ENCODE measurements at regions not wholly inside any gene's neighbourhood (a gene's known extent, or its start where the extent isn't known, plus 50 kb on each side); places are given as distances from the start of the nearest gene placed in this dataset.

DNA sequence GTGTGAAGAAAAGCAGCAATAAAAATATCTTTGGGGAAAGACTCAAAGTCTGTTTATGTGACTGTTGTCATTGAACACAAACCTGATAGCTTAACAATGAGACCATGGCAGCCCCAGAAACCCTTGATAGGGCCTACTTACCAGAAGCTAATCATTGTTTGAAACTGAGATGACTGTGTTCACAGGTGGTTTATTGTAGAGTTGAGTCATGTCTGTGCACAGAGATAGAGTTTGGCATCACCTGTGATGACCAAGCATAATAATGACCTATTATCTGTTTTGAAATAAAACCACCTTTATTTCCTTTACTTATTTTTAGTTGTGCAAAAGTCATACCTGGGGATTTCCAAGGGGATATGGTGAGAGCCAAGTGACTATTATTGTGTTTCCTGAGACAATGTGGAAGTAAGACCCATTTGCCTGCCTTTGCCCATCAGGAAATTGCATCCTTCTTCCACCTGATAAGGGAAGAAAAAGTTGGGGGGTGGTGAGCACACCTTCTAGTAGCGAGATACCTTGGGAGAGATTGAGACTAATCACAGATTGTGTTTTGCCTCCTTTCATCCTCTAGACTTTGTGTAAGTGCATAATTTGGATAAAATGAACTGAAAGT, 456.9 kb upstream of the JAG1 start:
- Histone ChIP-seq H3K4me3 (ENCODE audit: insufficient read depth, low read depth, low read length) (no peak overlapping the region), H3K14ac (replicated peaks; ENCODE audit: low read depth, low read length) (no peak overlapping the region), H2BK120ac (ENCODE audit: low read depth, low read length) (no peak overlapping the region), H3K27ac (ENCODE audit: insufficient read depth, low read length) (no peak overlapping the region), H3K9ac (ENCODE audit: low read depth, low read length) (no peak overlapping the region), H3K27me3 (ENCODE audit: control insufficient read depth, insufficient read depth, low read length) (no peaks in the 10 kb centered on the region), H2BK15ac (ENCODE audit: low read depth, low read length) (no peak overlapping the region), H2AK9ac (replicated peaks; ENCODE audit: low read depth, low read length, poor library complexity) (no peak overlapping the region), H2AK5ac (ENCODE audit: low read depth, low read length) (no peak overlapping the region), H3K23ac (ENCODE audit: low read depth, low read length) (no peak overlapping the region), H3K18ac (ENCODE audit: low read depth, low read length) (no peak overlapping the region), H2AFZ (replicated peaks; ENCODE audit: low read length, poor library complexity) (no peak overlapping the region), H3K4me1 (ENCODE audit: control insufficient read depth, insufficient read depth, low read length) (no peaks in the 10 kb centered on the region), H4K5ac (ENCODE audit: low read depth, low read length) (no peak overlapping the region), H2BK20ac (ENCODE audit: low read depth, low read length) (no peak overlapping the region), H3K79me1 (ENCODE audit: low read depth in 1 of 2, low read length in 2 of 2) (no peaks in the 10 kb centered on the region), H3K4ac (ENCODE audit: low read depth, low read length) (no peak overlapping the region), H3K9me1 (ENCODE audit: insufficient read depth, low read length) (no peaks in the 10 kb centered on the region), H3K4me2 (ENCODE audit: low read depth, low read length) (no peak overlapping the region), H2BK5ac (ENCODE audit: low read depth, low read length, poor library complexity, severe bottlenecking) (no peak overlapping the region), H4K8ac (ENCODE audit: low read depth in 2 of 2, low read length in 2 of 2) (no peak overlapping the region), H4K20me1 (ENCODE audit: insufficient read depth, low read length) (no peaks in the 10 kb centered on the region), H3K36me3 (ENCODE audit: control insufficient read depth, insufficient read depth, low read length) (no peaks in the 10 kb centered on the region), H4K91ac (ENCODE audit: insufficient read depth, low read depth, low read length) (no peak overlapping the region), H3K56ac (ENCODE audit: extremely low read depth, insufficient read depth, low read length) (no peak overlapping the region), H3K9me3 (ENCODE audit: control insufficient read depth, insufficient read depth, low read length) (no peaks in the 10 kb centered on the region)
- CTCF ChIA-PET, result no interaction called here
- no CpG with 5 or more reads among the region's 1 CpG for WGBS, 2 experiments (ENCODE audit: extremely low coverage in 2 of 2, insufficient read length in 1 of 2)
- intact Hi-C loops (cut with micrococcal nuclease), result no loop called here
- TF ChIP-seq MXI1 (IDR thresholded peaks at IDR 0.05; ENCODE audit: borderline replicate concordance, low read depth, low read length) (no peak), FOS (IDR thresholded peaks at IDR 0.05; ENCODE audit: low read depth, low read length) (no peak), RCOR1 (IDR thresholded peaks at IDR 0.05; ENCODE audit: insufficient replicate concordance, low read length) (no peak)
- TF ChIP-seq, protein P1, sequence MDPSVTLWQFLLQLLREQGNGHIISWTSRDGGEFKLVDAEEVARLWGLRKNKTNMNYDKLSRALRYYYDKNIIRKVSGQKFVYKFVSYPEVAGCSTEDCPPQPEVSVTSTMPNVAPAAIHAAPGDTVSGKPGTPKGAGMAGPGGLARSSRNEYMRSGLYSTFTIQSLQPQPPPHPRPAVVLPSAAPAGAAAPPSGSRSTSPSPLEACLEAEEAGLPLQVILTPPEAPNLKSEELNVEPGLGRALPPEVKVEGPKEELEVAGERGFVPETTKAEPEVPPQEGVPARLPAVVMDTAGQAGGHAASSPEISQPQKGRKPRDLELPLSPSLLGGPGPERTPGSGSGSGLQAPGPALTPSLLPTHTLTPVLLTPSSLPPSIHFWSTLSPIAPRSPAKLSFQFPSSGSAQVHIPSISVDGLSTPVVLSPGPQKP (IDR thresholded peaks at IDR 0.05; ENCODE audit: borderline replicate concordance, low read depth, low read length), result no peak
- no TSS peak for BruUV-seq (replicated peaks)
- POLR2A ChIA-PET (ENCODE audit: unreplicated experiment), result no interaction called here
- DNase-seq, result no peak
- ATAC-seq (ENCODE audit: low read depth), result no peak
- dilution Hi-C loops (cut with HindIII; ENCODE audit: low sequenced_read_pairs, unreplicated experiment), result no loop called here
- in situ Hi-C loops (cut with MboI; ENCODE audit: low sequenced_read_pairs), result no loop called here
